COLO829 (cell line): ENCODE measurements at regions not wholly inside any gene's neighbourhood (a gene's known extent, or its start where the extent isn't known, plus 50 kb on each side); places are given as distances from the start of the nearest gene placed in this dataset.

ENCODE experiments used
- DNase-seq: peaks from one replicate; pipeline ENCODE4 v3.0.0; 2012; ENCODE audit warnings: low spot score

DNA sequence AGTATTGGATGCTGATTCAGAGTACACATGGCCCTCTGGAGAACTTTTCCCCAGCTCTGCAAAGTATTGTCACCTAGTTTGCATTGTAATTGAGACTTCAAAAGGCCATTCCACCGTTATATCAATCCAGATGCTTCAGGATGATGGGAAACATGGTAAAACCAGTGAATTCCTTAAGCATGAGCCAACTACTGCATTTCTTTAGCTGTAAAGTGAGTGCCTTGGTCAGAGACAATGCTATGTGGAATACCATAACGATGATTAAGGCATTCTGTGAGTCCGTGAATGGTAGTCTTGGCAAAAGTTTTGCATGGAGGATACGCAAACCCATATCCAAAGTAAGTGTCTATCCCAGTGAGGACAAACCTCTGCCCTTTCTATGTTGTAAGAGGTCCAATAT lies 355.2 kb downstream of the DCAF12L2 start:
- no peak for DNase-seq

DNA sequence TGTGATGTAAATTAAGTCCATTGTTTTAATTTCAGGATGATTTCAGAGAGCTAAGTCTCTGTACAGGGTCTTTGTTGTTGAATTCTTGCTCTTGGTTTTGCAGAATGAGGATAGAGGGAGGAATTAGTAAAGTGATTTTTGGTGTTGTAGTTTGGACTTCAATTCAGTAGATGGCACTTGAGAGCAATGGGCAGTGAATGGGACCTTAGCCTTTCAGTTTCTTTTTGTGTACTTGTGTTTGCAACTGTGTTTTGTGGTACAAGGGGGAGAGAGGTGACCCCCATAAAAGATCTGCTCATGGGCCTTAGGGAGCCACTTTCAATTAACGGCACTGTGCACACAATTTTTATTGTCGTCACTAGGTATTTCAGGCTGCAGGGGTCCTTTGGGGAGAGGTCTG lies 340.0 kb downstream of the DCAF12L2 start:
- no peak for DNase-seq

DNA sequence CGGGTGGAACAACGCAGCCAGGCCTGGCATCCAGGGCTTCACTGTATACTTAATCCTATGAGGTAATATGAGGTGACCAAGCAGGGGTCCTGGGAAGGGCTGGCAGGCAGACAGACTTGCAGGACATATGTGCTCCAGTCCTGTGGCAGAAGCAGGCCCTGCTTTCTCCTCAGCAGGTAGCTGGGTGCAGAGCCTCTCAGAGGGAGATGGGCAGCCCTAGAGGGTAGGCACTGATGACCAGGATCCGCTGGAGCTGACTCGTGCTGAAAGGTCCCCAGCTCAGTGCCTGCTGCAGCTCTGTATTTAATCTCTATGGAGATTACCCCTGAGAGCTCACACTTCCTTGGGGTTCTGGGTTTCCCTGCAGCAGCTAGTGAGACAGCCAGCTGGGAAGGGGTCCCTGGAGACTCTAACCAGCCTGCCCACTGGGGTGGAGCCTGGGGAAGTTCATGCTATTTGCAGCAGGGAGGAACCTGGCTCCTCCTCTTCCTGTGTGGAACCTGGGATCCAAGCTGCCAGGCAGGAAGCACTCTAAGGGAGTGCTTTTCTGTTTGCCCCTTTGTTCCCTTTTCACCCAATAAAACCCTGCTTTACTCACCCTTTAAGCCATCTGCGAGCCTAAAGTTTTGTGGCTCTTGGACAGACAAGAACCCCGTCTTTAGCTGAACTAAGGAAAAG lies 339.2 kb downstream of the DCAF12L2 start:
- DNase-seq, result no peak

DNA sequence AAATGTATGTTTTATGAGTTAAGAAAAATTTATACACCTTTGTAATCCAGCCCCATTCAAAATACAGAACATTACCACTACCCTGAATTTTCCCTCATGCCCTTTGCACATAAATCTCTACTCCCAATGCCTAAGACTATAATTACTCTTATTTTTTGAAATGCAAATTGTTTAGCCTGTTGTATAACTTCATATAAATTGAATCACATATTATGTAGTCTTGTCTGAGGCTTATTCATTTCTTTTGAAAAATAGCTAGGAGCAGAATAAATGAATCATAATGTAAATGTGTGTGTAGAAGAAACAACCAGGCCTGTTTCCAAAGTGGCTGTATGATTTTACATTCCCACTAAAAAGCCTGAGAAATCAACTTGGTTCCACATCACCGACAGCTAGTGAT lies 319.8 kb downstream of the DCAF12L2 start:
- no peak for DNase-seq

DNA sequence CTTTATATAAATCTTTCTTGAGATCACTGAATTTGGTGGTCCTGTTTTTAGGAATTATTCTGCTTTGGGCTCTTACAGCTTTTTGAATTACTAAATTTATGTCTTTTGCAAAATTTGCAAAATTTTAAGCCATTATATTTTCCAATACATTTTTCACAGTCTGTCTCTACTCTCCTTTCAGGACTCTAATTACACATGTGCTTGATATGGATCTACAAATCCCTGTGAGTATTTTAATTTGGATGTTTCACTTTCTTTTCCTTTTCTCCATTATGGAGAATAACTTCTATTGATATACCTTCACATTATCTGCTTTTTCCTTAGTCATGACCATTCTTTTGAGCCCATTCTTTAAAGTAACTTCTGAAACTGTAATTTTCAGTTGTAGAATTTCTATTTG lies 315.4 kb downstream of the DCAF12L2 start:
- no peak for DNase-seq

DNA sequence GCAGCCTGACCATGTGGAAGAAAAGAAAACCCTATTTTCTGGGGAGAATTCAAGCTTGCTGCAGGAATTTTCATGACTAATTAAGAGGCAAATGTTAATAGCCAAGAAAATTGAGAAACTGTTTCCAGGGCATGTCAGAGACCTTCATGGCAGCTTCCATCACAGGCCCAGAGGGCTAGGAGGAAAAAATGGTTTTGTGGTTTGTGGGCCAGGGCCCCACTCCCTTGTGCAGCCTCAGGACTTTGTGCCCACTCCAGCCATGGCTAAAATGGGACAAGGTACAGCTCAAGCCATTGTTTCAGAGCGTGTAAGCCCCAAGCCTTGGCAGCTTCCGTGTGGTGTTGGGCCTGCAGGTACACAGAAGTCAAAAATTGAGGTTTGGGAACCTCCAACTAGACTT lies 282.9 kb downstream of the DCAF12L2 start:
- no peak for DNase-seq

DNA sequence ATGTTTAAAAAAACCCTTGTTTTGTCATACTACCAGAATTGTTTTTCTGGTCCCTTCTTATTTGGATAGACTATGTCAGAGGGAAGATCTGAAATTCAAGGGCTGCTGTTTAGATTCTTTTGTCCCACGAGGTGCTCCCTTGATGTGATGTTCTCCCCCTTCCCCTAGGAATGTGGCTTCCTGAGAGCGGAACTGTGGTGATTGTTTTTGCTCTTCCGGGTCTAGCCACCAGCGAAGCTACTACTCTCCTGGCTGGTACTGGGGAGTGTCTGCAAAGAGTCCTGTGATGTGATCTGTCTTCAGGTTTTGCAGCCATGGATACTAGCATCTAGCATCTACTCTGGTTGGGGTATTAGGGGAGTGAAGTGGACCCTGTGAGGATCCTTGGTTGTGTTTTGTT lies 271.1 kb downstream of the DCAF12L2 start:
- DNase-seq, result no peak

DNA sequence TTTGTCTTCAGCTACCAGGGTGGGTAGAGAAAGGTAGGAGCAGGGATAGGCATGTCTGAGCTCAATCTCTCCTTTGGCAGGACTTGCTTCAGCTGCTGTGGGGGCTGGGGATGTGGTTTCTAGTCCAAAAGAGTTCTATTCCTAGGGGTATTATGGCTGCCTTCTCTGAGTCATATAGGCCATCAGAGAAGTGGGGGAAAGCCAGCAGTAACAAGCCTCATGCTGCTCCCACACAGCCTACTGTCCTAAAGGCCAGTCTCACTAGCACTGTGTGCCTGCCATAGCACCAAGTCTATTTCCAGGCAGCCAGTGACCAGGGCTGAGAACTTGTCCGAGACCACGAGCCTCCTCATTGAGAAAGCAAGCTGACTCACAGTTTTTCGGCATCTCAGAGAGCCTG lies 270.6 kb downstream of the DCAF12L2 start:
- no peak for DNase-seq

DNA sequence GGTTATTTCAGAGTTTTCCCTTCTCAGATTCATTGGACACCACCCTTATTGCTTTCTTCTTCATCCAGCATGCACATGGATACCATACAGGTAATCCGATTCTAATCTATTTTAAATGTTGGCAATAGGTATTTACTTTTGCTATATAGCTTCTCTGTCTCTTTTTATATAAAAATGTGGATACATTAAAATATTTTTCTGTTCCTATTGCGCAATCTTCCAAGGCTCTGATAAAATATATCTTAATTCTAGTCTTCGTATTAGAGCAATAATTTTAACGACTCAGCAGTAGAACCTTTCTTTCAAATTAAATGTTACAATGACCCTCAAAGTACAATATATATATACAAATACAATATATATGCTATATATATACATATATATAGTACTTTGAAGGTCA lies 239.8 kb downstream of the DCAF12L2 start:
- no peak for DNase-seq

DNA sequence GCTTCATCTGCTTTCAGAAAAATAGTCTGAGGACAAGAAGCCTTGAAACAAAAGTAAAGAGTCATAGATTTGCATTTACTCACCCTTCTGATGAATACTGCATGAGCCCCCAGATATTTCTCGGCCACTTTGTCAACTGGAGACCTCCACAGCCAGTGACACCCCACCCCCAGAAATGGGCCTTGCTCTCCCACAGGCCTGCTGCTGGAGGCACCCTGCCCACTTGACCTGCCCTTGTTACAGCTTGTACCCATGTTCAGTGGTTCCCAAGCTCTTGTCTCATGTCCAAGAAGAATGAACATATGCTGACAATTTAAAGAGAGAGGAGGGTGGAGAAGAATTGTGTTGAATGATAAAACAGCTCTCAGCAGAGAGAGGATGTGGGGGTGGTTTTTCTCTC lies 225.1 kb downstream of the DCAF12L2 start:
- no peak for DNase-seq

DNA sequence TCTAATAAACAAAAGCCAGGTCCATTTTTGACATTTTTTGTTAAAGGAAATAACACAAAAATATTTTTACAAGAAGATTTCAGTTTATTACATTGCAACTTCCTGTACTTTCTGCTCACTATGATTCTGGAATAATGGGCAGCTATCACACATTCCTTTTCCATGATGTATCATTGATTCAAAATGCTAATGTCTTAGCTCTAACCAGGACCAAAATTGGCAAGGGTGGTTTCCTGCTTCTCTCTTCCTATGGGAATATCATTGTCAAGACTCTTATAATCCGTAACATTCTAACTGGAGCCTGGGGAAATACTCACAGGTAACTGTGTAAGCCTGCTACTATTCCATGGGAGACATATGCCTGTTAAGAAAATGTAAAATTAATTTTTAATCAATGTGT lies 218.6 kb downstream of the DCAF12L2 start:
- no peak for DNase-seq

DNA sequence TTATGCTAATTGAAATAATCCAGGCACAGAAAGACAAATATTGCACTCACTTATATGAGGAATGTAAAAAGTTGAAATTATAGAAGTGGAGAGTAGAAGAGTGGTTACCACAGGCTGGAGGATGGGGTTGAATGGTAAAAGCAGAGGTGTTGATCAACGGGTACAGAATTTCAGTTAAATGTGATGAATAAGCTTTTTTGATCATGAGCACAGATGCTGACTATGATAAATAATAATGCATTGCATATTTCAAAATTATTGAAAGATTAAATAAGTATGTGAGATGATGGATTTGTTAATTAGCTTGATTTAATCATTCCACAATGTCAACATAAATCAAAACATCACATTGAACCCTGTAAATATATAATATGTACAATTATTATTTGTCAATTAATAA lies 213.1 kb downstream of the DCAF12L2 start:
- DNase-seq, result no peak

DNA sequence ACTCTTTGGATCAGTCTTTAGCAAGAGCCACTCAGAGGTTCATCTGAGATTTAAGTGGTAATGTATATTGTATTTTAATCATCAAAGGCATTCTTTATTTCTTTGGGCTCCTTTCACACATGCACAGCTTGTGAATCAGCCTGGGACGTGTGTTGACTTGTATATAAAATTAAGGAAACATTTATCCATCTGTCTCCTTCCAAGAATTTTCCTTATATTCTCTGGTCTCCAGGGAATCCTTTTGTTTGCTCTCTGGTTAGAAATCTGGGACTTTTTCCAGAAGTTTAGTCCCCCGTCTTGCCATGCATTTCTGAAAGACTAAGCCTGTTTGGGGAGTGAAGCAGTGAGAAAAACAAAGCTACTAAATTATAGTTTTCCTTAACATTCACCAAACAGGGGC lies 212.3 kb downstream of the DCAF12L2 start:
- DNase-seq, result no peak

DNA sequence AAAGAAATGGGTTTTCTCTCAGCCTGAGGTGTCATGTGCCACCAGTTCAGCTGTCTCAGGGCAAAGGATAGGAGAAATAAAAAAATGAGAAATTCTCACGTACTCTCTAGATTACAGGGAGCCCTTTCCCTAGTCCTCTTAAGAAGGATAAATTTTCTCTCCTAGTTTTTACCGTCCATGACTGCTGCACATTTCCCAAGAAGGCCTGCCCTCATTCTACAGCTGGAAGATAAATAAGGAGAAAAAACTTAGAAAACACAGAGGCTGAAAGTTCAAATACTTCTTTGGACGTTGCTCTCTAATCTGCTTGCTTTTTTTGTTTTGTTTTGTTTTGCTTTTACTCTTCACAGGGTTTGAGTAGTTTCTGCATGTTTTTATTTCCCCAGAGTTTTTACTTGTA lies 211.9 kb downstream of the DCAF12L2 start:
- no peak for DNase-seq

DNA sequence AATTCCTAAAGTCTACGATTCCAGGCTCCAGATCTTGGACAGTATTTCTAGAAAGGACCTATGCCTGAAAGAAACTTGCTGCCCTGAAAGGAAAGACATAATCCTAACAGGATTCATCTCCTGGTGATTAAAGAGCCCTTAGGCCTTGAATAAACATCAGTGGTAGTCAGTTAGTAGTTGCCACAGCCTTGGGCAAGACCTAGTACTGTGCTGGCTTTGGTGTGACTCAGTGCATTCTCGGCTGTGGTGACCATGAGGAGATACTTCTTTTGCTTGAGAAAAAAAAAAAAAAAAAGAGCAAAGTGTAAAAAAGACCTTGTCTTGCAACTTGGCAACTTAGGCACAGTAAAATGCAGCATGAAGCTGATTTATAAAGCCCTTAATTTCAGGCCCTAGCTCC lies 188.2 kb downstream of the DCAF12L2 start:
- no peak for DNase-seq

DNA sequence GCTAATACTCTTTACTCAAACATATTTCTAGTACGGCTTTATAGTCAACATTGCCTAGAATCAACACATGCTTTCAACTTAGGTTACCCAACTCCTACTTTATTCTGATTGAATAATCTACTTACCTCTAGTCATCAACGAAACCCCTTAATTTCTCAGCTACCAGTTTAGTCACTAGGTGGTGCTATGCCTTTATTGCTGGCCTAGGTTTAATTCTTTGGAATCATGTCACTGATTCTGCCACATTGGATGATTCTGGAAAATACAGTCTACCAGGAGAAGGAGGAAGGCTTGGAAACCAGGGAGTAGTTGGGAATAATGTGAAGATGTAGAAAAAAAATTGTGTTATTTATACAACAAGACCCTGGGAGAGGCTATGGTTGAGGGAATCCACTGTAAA lies 167.7 kb downstream of the DCAF12L2 start:
- peak; percentile 1 for DNase-seq

DNA sequence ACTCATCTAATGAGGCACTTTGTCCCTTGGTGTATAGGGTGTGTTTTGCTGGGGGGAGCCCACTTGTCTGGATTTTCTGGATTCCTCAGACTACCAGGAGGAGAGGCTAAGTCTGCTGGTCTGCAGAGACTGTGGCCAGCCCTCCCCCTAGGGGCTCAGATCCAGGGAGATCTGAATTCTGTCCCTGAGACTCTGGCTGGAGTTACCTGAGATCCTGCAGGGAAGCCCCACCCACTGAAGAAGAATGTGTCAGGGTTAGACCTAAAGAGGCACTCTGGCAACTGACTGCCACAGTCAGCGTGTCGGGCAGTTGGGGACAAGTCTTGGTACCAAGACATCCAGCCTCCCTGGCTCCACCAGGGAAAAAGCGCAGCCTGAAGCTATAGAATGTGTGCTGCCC lies 138.9 kb downstream of the DCAF12L2 start:
- DNase-seq, result no peak

DNA sequence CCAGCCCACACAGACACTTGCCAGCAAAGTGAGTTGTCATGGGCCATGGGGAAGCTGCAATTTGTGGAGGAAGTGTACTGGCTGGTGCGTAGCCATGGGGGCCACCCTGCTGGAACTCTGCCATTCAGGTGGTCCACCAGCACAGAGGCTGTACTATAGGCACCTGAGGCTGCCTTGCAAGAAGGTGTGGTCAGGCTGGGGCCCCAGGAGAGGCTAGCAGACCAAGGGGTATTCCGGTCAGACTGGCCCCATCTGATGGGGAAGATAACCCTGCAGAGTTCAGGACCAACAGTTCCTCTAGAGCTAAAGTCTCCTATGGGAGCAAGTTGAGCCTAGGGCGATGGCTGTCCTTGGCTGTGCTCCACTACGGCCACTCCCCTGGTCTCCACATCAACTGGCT lies 136.1 kb downstream of the DCAF12L2 start:
- DNase-seq, result no peak

DNA sequence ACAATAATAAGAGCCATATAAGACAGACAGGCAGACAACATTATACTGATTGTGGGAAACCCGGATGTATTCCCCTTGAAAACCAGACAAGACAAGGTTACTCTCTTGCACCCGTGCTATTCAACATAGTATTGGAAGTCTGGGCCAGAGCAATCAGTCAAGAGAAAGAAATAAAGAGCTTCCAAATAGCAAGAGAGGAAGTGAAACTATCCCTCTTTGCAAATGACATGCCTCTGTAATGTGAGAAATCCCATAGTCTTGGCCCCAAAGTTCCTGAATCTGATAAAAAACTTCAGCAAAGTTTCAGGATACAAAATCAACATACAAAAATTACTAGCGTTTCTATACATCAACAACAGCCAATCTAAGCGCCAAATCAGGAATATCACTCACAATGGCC lies 102.1 kb downstream of the DCAF12L2 start:
- DNase-seq, result no peak

DNA sequence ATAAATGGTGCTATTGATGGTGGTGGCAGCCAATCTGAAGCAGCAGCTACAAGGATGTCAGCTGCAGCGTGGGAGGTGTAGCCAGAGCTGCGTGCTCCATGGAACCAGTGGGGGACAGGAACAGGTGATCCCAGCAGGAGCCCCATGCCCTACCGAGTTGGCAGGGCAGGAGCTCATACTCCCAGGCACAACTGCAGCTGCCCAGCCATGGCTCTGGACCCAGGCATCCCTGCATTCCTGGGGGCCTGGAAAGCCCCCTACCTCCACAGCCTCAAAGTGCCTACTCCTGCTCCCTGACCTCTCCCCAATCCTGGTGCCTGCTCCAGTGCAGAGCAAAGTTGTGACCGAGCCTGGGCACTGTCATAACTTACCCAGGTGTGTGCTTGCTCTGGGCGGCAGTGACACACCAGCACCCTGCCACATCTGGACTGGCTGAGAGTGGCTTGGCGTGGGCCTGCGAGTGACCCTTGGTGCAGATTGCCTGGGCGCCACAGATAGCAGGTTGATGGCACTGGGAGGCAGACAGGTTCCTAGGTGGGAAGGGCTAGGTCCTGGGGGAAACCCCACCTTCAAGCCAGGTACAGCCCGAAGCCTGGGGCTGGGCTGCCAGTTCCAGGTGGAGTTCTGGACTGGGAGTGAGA lies 101.1 kb downstream of the DCAF12L2 start:
- no peak for DNase-seq

DNA sequence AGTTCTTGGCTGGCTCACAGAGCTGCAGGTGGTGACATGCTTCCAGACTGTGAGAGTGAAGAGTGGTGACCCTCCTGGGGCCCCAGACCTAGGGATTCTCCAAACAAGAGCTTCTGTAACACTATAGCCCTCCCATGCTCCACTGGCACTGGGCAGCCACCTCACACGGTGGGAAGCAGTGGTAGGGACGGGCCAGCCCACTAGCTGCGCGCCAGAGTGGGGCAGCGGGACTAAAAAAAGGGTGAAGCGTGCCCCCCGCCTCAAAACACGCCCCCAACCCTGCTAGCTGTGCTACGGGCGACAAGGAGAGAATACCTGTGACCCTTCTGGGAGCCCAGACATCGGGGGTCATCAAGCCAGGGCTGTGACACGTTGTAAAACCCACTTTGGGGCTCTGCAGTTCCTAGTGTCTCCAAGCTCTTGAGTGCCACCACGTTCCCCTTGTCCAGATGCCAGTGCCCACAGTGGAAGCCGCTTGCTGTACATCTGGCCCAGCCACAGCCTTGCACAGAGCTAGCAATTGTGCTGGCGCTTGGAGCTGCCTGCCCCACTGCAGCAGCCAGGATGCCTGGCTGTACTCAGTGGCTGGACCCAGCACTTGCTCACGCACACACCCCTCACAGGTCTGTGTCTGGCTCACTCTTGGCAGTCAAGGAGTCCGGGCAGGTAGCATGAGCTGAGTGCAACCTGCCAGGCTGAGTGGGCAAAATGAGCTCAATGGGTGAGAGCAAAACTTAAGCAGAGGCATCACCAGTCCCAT lies 100.0 kb downstream of the DCAF12L2 start:
- no peak for DNase-seq
